K562 (cell line): ENCODE measurements at regions not wholly inside any gene's neighbourhood (a gene's known extent, or its start where the extent isn't known, plus 50 kb on each side); places are given as distances from the start of the nearest gene placed in this dataset.

ENCODE experiments used
- CBFB ChIP-seq: sonication (generic); formaldehyde crosslinking; IDR thresholded peaks from 2 replicates; pipeline ENCODE4 v1.4.0; 2020; ENCODE audit warnings: mild to moderate bottlenecking, missing genetic modification reagents
- GATAD2A ChIP-seq: fragments of 450-650 bp; IDR thresholded peaks from 2 replicates; pipeline ENCODE4 v1.6.1; 2017
- HOXB6 ChIP-seq: fragments of 250-450 bp; sonication (Bioruptor Pico); IDR thresholded peaks from 2 replicates; pipeline ENCODE4 v1.5.1; 2022; ENCODE audit warnings: mild to moderate bottlenecking, borderline replicate concordance
- NRF1 ChIP-seq, 2 experiments: fragments of 450-650 bp; IDR thresholded peaks in 1 of 2; conservative IDR thresholded peaks in 1 of 2; 2 replicates each; pipeline ENCODE4 v1.6.1; 2014; ENCODE audit warnings: mild to moderate bottlenecking in 2 of 2
- POLR2AphosphoS5 ChIP-seq: IDR thresholded peaks from 2 replicates; pipeline ENCODE4 v1.6.1; 2011; ENCODE audit warnings: mild to moderate bottlenecking, low read depth, low read length, moderate library complexity; ENCODE audit not compliant: control insufficient read depth, insufficient read depth
- PREB ChIP-seq: sonication (generic); formaldehyde crosslinking; IDR thresholded peaks from 2 replicates; pipeline ENCODE4 v1.8.1; 2023; ENCODE audit warnings: mild to moderate bottlenecking, missing genetic modification reagents
- TF ChIP-seq, protein P1 (sequence below): IDR thresholded peaks from 3 replicates; pipeline ENCODE4 v1.6.1; 2011; ENCODE audit warnings: borderline replicate concordance, mild to moderate bottlenecking; ENCODE audit not compliant: insufficient read length, insufficient read depth

GRCh38 chr4:152236519-152237056, 299.3 kb downstream of the FBXW7 start:
- TF ChIP-seq GATAD2A = no peak
- no peak for TF ChIP-seq CBFB (CRISPR knock-in tag)
- TF ChIP-seq PREB (CRISPR knock-in tag) = no peak
- TF ChIP-seq NRF1 (conservative IDR thresholded peaks at IDR 0.05 in 1 of 2, IDR thresholded peaks at IDR 0.05 in 1 of 2) = no peak
- no peak for TF ChIP-seq HOXB6
- TF ChIP-seq, protein P1, sequence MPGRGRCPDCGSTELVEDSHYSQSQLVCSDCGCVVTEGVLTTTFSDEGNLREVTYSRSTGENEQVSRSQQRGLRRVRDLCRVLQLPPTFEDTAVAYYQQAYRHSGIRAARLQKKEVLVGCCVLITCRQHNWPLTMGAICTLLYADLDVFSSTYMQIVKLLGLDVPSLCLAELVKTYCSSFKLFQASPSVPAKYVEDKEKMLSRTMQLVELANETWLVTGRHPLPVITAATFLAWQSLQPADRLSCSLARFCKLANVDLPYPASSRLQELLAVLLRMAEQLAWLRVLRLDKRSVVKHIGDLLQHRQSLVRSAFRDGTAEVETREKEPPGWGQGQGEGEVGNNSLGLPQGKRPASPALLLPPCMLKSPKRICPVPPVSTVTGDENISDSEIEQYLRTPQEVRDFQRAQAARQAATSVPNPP = no peak
- TF ChIP-seq POLR2AphosphoS5 = no peak
